WERI-Rb-1 (cell line): ENCODE measurements at regions not wholly inside any gene's neighbourhood (a gene's known extent, or its start where the extent isn't known, plus 50 kb on each side); places are given as distances from the start of the nearest gene placed in this dataset.

Source experiments
- DNase-seq: peaks from one replicate; pipeline ENCODE4 v3.0.0-alpha.2; 2020
- H3K27ac ChIP-seq: fragments of 250-450 bp; sonication (Bioruptor Pico); 2 replicates; pipeline ENCODE4 v1.5.1; 2020; ENCODE audit warnings: mild to moderate bottlenecking, moderate library complexity
- H3K27me3 ChIP-seq: fragments of 250-450 bp; sonication (Bioruptor Pico); 2 replicates; pipeline ENCODE4 v1.5.1; 2021; ENCODE audit warnings: mild to moderate bottlenecking, low read depth, moderate library complexity; ENCODE audit not compliant: insufficient read depth, severe bottlenecking
- H3K36me3 ChIP-seq: fragments of 250-450 bp; sonication (Bioruptor Pico); 2 replicates; pipeline ENCODE4 v1.5.1; 2020; ENCODE audit warnings: mild to moderate bottlenecking, moderate library complexity
- H3K4me3 ChIP-seq: 2 replicates; pipeline ENCODE4 v1.5.1; 2011; ENCODE audit warnings: low read depth, mild to moderate bottlenecking, control low read depth, low read length
- H3K9me3 ChIP-seq: fragments of 250-450 bp; sonication (Bioruptor Pico); 2 replicates; pipeline ENCODE4 v1.5.1; 2021; ENCODE audit warnings: mild to moderate bottlenecking, moderate library complexity; ENCODE audit not compliant: severe bottlenecking
- TF ChIP-seq, protein P1 (sequence below): IDR thresholded peaks from 2 replicates; pipeline ENCODE4 v1.5.1; 2011; ENCODE audit warnings: low read depth, mild to moderate bottlenecking, control low read depth, inconsistent platforms, low read length

DNA sequence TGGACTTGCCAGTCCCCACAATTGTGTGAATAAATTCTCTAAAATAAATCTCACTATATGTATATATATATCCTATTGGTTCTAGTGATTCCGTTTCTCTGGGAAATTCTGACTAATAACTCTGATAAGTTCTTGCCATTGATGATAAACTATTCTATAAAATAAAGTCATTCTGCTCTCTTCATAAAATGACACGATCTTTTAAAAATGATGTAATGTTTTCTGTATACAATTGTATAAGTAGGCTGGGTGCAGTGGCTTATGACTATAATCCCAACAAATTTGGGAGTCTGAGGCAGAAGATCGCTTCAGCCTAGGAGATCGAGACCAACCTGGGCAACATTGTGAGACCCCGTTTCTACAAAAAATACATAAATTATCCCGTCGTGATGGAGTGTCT, 541.0 kb upstream of the ADGRL4 start:
- TF ChIP-seq, protein P1, sequence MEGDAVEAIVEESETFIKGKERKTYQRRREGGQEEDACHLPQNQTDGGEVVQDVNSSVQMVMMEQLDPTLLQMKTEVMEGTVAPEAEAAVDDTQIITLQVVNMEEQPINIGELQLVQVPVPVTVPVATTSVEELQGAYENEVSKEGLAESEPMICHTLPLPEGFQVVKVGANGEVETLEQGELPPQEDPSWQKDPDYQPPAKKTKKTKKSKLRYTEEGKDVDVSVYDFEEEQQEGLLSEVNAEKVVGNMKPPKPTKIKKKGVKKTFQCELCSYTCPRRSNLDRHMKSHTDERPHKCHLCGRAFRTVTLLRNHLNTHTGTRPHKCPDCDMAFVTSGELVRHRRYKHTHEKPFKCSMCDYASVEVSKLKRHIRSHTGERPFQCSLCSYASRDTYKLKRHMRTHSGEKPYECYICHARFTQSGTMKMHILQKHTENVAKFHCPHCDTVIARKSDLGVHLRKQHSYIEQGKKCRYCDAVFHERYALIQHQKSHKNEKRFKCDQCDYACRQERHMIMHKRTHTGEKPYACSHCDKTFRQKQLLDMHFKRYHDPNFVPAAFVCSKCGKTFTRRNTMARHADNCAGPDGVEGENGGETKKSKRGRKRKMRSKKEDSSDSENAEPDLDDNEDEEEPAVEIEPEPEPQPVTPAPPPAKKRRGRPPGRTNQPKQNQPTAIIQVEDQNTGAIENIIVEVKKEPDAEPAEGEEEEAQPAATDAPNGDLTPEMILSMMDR: no peak
- no peak overlapping the region for H3K27ac ChIP-seq
- H3K36me3 ChIP-seq: no peaks in the 10 kb centered on the region
- H3K27me3 ChIP-seq: no peaks in the 10 kb centered on the region
- no peak overlapping the region for H3K4me3 ChIP-seq
- H3K9me3 ChIP-seq: no peaks in the 10 kb centered on the region
- no peak for DNase-seq

DNA sequence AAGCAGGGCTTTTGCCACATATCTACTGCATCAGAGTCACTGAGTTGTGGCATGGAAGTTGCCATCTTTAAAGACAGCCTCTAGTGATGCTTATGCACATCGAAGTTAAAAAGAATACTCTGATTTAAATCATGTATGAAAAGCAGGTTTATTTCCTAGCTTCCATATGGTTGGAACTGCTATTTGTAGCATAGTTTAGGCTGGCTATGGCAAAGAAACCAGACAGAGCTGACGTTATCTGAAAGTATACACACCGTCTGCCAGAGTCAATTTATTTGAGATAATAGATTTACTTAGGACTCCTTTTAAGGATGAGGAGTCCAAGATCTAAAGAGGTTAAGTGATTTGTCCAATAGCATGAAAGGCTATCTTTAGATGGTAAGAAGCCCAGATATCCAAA, 536.9 kb upstream of the ADGRL4 start:
- Histone ChIP-seq H3K4me3 (no peak overlapping the region), H3K36me3 (no peaks in the 10 kb centered on the region), H3K27ac (no peak overlapping the region), H3K27me3 (no peaks in the 10 kb centered on the region), H3K9me3 (no peaks in the 10 kb centered on the region)
- TF ChIP-seq, protein P1: no peak
- DNase-seq: no peak

DNA sequence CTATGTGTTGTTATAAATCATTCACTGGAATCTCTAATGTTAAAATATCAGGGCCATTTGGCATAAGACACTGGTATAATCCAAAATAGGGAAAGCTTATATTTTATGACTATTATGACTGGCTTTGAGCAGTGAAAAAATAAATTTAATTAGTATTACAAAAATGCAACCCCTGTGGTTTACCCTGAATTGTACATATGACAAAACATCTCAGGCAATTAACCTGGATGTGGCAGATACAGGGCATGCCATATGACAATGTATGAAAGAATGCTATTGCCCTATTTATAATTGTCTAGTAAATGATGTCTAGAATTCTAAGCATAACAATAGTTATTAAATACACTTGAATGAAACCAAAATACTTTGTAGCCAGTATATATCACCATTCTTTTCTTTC, 532.5 kb upstream of the ADGRL4 start:
- DNase-seq: no peak
- Histone ChIP-seq H3K27me3 (no peaks in the 10 kb centered on the region), H3K9me3 (no peaks in the 10 kb centered on the region), H3K4me3 (no peak overlapping the region), H3K27ac (no peak overlapping the region), H3K36me3 (no peaks in the 10 kb centered on the region)
- TF ChIP-seq, protein P1: no peak

DNA sequence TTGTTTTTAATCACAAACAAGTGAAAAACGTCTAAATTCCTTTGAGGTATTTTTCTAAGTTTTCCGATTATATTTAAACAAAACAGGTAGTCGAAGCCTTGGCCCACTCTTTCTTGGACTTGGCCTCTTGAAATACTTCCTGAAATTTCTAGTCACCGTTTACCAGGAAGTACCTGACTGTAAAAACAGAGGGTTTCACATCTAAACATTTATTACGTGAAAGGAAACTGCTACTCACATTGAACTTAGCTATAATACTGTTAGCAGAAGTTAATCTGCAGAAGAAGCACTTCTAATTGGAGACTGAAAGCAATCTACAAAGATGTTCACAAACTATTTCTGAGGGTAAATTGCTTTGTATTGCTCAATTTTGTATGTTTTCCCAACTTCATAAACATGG, 526.0 kb upstream of the ADGRL4 start:
- Histone ChIP-seq H3K27me3 (no peaks in the 10 kb centered on the region), H3K36me3 (no peaks in the 10 kb centered on the region), H3K9me3 (no peaks in the 10 kb centered on the region), H3K27ac (no peak overlapping the region), H3K4me3 (no peak overlapping the region)
- DNase-seq: no peak
- TF ChIP-seq, protein P1: no peak

DNA sequence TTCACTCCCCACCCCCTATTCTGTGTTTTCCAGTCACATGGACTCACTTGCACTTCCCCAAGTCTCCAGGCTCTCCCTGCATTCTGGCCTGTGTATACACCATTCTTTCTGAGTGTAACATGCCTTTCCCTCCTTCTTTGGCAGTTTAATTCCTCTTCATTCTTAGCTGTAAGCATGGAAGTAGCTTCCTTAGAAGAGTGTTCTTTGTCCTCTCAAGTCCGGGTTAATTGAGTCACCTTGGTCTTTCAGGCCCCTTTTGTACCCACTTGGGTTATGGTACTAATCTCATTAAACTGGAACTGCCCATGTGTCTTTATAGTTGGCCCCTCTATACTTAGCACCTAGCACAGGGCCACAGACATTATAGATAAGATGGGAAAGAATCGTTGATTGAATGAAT, 525.3 kb upstream of the ADGRL4 start:
- H3K27ac ChIP-seq: no peak overlapping the region
- no peaks in the 10 kb centered on the region for H3K36me3 ChIP-seq
- TF ChIP-seq, protein P1: no peak
- no peak overlapping the region for H3K4me3 ChIP-seq
- no peaks in the 10 kb centered on the region for H3K9me3 ChIP-seq
- DNase-seq: no peak
- no peaks in the 10 kb centered on the region for H3K27me3 ChIP-seq

DNA sequence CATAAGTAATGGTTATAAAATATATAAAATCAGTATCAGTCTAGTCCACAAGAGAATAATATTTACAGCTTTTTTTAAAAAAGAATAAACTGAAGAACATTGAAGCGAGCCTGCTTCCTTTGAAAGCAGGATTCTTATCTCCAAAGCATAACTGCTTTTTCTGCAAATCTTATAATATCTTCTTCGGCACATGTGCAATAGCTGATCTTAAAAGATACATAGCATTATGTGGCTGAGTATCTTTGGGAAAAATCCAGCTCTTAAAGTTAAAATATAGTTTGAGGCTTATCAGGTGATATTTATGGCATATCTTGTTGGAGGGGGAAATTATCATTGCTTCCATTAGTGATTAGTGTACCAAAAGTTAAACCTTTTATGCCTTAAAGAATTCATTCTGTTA, 523.9 kb upstream of the ADGRL4 start:
- TF ChIP-seq, protein P1: no peak
- no peaks in the 10 kb centered on the region for H3K27me3 ChIP-seq
- no peaks in the 10 kb centered on the region for H3K36me3 ChIP-seq
- no peak overlapping the region for H3K27ac ChIP-seq
- no peaks in the 10 kb centered on the region for H3K9me3 ChIP-seq
- no peak overlapping the region for H3K4me3 ChIP-seq
- no peak for DNase-seq
